Thoracic aorta (tissue), 2 donors: ENCODE measurements at regions not wholly inside any gene's neighbourhood (a gene's known extent, or its start where the extent isn't known, plus 50 kb on each side); places are given as distances from the start of the nearest gene placed in this dataset.

Experiments used
- ATAC-seq: fragments of 150-250 bp; one replicate; pipeline ENCODE4 v1.8.0; 2017; ENCODE audit warnings: low read depth; ENCODE audit not compliant: insufficient number of reproducible peaks, low FRiP score
- DNase-seq: peaks from one replicate; pipeline ENCODE4 v3.0.0-alpha.2; 2020; ENCODE audit warnings: low spot score
- H3K27ac ChIP-seq, 2 donors: fragments of 200-600 bp; sonication (generic); 1 replicate in 1 of 2; 2 replicates in 1 of 2; pipeline ENCODE4 v1.5.1; 2016; ENCODE audit warnings: mild to moderate bottlenecking in 2 of 2, moderate library complexity in 2 of 2
- H3K27me3 ChIP-seq: fragments of 200-600 bp; sonication (generic); replicated peaks from 2 replicates; pipeline ENCODE4 v1.6.0; 2016; ENCODE audit warnings: mild to moderate bottlenecking; ENCODE audit not compliant: insufficient read depth
- H3K36me3 ChIP-seq: fragments of 200-600 bp; sonication (generic); one replicate; pipeline ENCODE4 v1.5.1; 2016
- H3K4me1 ChIP-seq, 2 donors: fragments of 200-600 bp; sonication (generic); 1 replicate in 1 of 2; 2 replicates in 1 of 2; pipeline versions ENCODE4 v1.5.1 to v1.6.0; 2016; ENCODE audit warnings: low read depth in 2 of 2, mild to moderate bottlenecking in 1 of 2; ENCODE audit not compliant: control insufficient read depth in 1 of 2
- H3K4me3 ChIP-seq: fragments of 200-600 bp; sonication (generic); 2 replicates; pipeline ENCODE4 v1.5.1; 2016; ENCODE audit warnings: mild to moderate bottlenecking
- H3K9me3 ChIP-seq: fragments of 200-600 bp; sonication (generic); 2 replicates; pipeline ENCODE4 v1.5.1; 2016
- CTCF ChIP-seq: fragments of 200-600 bp; sonication (generic); IDR thresholded peaks from one replicate; pipeline ENCODE4 v1.5.1; 2019; ENCODE audit warnings: antibody characterized with exemption

DNA sequence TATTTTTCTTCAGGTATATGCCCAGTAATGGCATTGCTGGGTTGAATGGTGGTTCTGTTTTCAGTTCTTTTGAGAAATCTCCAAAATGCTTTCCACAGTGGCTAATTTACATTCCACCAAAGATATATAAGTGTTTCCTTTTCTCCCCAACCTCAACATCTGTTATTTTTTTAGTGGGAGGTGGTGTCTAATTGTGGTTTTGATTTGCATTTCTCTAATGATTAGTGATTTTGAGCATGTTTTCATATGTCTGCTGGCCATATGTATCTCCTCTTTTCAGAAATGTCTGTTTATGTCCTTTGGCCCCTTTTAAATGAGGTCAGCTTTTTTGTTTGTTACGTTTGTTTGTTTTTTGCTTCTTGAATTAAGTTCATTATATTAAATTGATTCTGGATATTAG, 760.2 kb downstream of the KCNA4 start:
- DNase-seq = no peak
- no peaks in the 10 kb centered on the region for H3K36me3 ChIP-seq
- no peak for TF ChIP-seq CTCF
- H3K4me3 ChIP-seq = no peak overlapping the region
- H3K27me3 ChIP-seq = no peaks in the 10 kb centered on the region
- no peaks in the 10 kb centered on the region for H3K9me3 ChIP-seq
- ATAC-seq = no peak
- no peak overlapping the region for H3K27ac ChIP-seq
- H3K4me1 ChIP-seq = no peaks in the 10 kb centered on the region

DNA sequence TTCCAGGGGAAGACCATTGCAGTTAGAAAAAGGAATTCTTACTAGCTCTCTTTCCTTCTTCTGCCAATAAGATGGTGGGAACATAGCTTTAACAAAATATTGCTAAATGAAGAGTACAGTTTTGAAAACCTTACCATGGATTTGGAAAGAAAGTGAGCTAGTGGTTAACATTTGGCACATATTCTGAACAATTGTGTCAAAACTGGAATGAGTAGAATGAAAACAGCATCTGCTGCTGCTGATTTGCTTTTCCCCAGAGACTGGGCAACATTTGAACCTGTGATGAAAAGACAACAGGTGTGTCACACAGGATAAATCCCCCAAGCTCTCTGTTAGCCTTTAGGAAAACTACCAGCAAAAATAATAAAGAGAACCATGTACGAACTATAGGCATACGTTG, 761.4 kb downstream of the KCNA4 start:
- H3K27ac ChIP-seq = no peak overlapping the region
- no peak for TF ChIP-seq CTCF
- H3K36me3 ChIP-seq = no peaks in the 10 kb centered on the region
- ATAC-seq = no peak
- DNase-seq = no peak
- H3K27me3 ChIP-seq = no peaks in the 10 kb centered on the region
- H3K9me3 ChIP-seq = no peaks in the 10 kb centered on the region
- no peaks in the 10 kb centered on the region for H3K4me1 ChIP-seq
- H3K4me3 ChIP-seq = no peak overlapping the region

DNA sequence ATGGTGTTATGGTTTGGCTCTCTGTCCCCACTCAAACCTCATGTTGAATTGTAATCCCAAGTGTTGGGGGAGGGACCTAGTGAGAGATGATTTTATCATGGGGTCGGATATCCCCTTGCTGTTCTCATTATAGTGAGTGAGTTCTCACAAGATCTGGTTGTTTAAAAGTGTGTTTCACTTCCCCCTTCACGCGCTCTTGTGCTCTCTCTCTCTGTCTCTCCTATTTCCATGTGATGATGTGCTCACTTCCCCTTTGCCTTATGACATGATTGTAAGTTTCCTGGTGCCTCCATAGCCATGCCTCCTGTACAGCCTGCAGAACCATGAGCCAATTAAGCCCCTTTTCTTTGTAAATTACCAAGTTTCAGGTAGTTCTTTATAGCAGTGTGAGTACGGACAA, 765.1 kb downstream of the KCNA4 start:
- no peak for TF ChIP-seq CTCF
- H3K9me3 ChIP-seq = no peaks in the 10 kb centered on the region
- DNase-seq = no peak
- no peak overlapping the region for H3K4me3 ChIP-seq
- no peaks in the 10 kb centered on the region for H3K4me1 ChIP-seq
- H3K27me3 ChIP-seq = no peaks in the 10 kb centered on the region
- no peak for ATAC-seq
- no peaks in the 10 kb centered on the region for H3K36me3 ChIP-seq
- H3K27ac ChIP-seq = no peak overlapping the region

GRCh38 chr11:29249713-29250112, 767.1 kb downstream of the KCNA4 start:
- Histone ChIP-seq H3K4me3 (no peak overlapping the region), H3K9me3 (no peaks in the 10 kb centered on the region), H3K27me3 (no peaks in the 10 kb centered on the region), H3K27ac (no peak overlapping the region), H3K36me3 (no peaks in the 10 kb centered on the region), H3K4me1 (no peaks in the 10 kb centered on the region)
- ATAC-seq (no peak), DNase-seq (no peak)
- no peak for TF ChIP-seq CTCF

DNA sequence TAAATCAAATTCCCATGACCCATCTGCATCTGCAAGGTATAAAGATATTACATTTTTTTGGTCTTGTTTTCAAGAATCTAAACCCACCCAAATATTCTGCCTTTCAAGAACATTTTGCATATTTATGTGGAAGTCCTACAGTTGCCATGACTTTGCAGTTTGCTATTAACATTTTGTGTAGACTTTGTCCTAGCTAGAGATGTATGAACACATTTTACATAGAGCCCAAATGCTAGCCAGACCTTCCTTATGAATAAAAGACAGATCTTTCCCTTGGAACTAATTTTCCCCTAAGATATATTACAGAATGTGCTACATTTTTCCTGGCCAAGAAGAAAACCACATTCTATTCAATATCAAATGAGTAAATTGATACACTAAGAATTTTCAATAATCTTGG, 772.5 kb downstream of the KCNA4 start:
- no peak overlapping the region for H3K27ac ChIP-seq
- H3K9me3 ChIP-seq = no peaks in the 10 kb centered on the region
- no peaks in the 10 kb centered on the region for H3K27me3 ChIP-seq
- no peaks in the 10 kb centered on the region for H3K4me1 ChIP-seq
- ATAC-seq = no peak
- no peak for TF ChIP-seq CTCF
- no peak for DNase-seq
- no peak overlapping the region for H3K4me3 ChIP-seq
- H3K36me3 ChIP-seq = no peaks in the 10 kb centered on the region
